Astrocyte of the spinal cord (primary cell): ENCODE measurements at regions not wholly inside any gene's neighbourhood (a gene's known extent, or its start where the extent isn't known, plus 50 kb on each side); places are given as distances from the start of the nearest gene placed in this dataset.

ENCODE experiments used
- DNase-seq: peaks from one replicate; pipeline ENCODE4 v3.0.0; 2011; ENCODE audit warnings: low read depth, low spot score
- H3K4me3 ChIP-seq: 2 replicates; pipeline ENCODE4 v1.5.1; 2011; ENCODE audit warnings: low read depth, mild to moderate bottlenecking, low read length, moderate library complexity
- CTCF ChIP-seq: IDR thresholded peaks from 2 replicates; pipeline ENCODE4 v1.5.1; 2012; ENCODE audit warnings: low read depth, mild to moderate bottlenecking, low read length, inconsistent platforms
- in situ Hi-C: cut with HindIII; loops from 2 replicates; pipeline ENCODE4 v1.10.0; 2017; ENCODE audit warnings: low sequenced_read_pairs

- in situ Hi-C loops, result no loop called here
- H3K4me3 ChIP-seq, result no peak overlapping the region
- TF ChIP-seq CTCF, result no peak
Observed at GRCh38 chr5:153099328-153099727, 391.1 kb upstream of the GRIA1 start.

GRCh38 chr5:153101235-153102180, 389.0 kb upstream of the GRIA1 start:
- H3K4me3 ChIP-seq, result no peak overlapping the region
- DNase-seq, result no peak
- TF ChIP-seq CTCF, result no peak
- in situ Hi-C loops, result no loop called here

More at GRCh38 chr5:153099328-153099727, 391.1 kb upstream of the GRIA1 start:
- no peak for DNase-seq

GRCh38 chr5:153116916-153117315, 373.6 kb upstream of the GRIA1 start:
- in situ Hi-C loops, result no loop called here
- TF ChIP-seq CTCF, result no peak
- DNase-seq, result no peak
- no peak overlapping the region for H3K4me3 ChIP-seq

- in situ Hi-C loops, result no loop called here
- DNase-seq, result no peak
- no peak for TF ChIP-seq CTCF
- no peak overlapping the region for H3K4me3 ChIP-seq
Observed at GRCh38 chr5:153118018-153118417, 372.5 kb upstream of the GRIA1 start.

DNA sequence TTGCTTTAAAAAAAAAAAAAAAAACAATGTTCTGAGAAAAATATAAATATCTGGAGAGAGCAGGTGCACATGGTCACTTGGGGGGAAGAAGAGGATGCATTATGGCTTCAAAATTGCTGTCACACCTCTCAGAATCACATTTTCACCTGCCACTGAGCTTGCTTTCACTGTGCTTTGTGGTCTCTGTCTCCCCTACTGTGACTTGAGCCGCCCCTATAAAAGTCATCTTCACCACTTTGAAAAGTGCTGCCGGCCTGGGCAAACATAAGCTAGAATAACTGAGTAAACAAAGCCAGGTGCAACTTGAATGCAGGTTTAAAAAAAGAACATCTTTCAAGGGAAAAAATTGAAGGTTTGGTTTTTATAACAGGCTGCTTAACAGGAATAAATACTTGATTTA, 368.1 kb upstream of the GRIA1 start:
- H3K4me3 ChIP-seq, result no peak overlapping the region
- in situ Hi-C loops, result no loop called here
- DNase-seq, result no peak
- no peak for TF ChIP-seq CTCF

- DNase-seq, result no peak
- H3K4me3 ChIP-seq, result no peak overlapping the region
- in situ Hi-C loops, result no loop called here
- no peak for TF ChIP-seq CTCF
Observed at GRCh38 chr5:153130296-153130695, 360.2 kb upstream of the GRIA1 start.
